ENCODE measurements at regions not wholly inside any gene's neighbourhood (a gene's known extent, or its start where the extent isn't known, plus 50 kb on each side); places are given as distances from the start of the nearest gene placed in this dataset.

- DNase-seq = no peak
These were observed 293.5 kb upstream of the RTL1 start for GRCh38 chr14:101196795-101197590.

DNA sequence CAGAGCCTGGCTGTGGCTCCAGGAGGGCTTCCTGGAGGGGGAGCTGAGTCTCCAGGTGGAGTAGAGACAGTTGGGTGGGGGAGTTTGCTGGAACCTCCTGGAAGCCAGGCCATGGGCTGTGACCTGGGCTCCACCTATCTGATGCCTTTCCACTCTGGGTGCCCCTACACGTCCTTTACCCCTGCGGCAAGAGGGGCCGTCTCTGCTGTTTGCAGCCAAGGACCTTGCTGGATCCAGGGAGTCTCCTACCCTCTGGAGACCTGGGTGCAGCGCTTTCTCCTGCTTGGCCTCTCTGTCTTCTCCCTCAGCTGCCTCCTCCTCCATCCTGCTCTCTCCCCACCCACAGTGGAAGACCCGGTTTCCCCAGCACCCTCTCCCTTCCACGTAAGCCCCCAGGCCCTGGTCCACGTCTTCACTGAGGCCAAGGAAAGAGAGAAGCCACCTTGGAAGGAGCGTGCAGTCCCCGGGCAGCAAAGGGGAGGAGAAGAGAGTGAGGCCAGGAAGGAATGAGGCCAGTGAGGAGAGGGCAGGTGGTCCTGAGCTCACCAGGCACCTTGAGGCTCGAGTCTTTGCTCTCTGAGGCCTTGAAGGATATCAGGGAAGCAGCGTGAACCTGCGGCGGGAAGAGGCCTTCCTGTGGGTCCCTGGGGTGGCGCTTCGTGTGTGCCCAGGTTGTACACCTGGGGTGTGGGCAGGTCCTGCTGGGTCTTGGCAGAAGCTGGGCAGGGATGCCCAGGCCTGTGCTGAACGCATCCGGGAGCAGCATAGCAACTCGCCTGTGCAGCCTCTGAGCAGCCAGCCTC, 294.3 kb upstream of the RTL1 start:
- DNase-seq = no peak

DNA sequence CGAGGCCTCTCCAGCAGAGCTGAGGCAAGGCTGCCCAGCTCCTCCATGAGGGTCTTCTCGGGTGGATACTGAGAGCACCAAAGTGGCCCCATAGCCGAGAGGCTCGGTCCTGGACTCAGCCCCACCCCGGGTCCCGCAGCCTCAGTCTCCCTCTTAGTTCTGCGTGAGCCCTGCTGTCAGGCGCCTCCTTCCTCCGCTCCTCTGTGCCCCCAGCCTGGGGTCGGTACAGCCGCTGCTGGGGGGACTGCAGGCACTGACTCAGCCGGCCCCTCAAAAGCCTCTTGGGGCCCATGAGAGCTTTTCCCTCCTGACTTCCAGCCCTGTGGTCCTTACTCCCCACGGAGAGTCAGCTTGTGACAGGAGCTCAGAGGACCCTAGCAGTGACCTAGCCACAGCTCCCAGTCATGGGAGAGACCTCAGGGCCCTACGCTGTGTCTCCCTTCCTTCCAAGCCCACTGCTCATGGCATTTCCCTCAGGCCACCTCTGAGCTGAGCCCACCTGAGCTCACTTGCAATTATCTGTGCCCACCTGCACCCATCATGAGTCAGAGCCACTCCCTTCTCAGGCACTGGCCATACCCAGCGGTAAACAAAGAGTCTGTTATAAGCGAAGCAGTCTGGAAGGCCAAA, 295.0 kb upstream of the RTL1 start:
- DNase-seq = no peak

DNA sequence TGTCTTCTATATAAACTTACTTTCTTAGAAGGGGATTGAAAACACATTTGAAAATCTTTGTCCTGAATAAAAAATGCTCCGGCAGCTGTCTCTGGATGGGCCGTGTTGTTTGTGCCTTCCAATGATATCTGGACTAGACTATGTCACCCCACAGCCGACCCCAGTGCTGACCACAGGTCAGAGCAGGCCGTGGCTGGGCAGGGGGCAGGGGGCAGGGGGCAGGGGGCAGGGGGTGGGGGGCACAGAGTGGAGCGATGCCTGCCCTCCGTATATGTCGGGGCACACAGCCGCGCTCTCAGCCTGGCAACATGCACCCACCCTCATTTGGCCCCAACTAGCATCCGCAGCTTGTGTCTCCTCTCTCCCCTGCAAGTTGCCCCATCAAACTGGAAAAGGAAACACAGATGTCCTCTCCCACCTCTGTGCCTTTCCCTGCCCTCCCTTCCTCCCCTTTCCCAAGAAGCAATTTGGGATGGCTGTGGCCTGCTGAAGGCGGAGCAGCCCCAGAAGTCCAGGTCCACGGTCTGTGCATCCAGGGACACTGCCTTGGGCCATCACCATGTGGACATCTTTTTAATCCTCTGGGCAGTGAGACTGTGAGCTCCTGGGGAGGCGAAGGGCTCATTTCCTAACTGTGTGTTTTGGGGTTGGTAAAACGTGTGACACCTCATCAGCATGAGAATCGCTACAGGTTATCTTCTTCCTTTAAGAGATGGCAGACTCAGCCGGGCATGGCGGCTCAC, 295.7 kb upstream of the RTL1 start:
- no peak for DNase-seq

GRCh38 chr14:101200008-101200649, 296.6 kb upstream of the RTL1 start:
- no peak for DNase-seq

- no peak for DNase-seq
These were observed 297.4 kb upstream of the RTL1 start for GRCh38 chr14:101200650-101201516.

GRCh38 chr14:101201535-101202151, 298.1 kb upstream of the RTL1 start:
- no peak for DNase-seq

- DNase-seq = no peak
These were observed 299.3 kb upstream of the RTL1 start for GRCh38 chr14:101202627-101203404.

GRCh38 chr14:101206556-101206955, 303.0 kb upstream of the RTL1 start:
- DNase-seq = no peak

GRCh38 chr14:101207041-101207440, 303.5 kb upstream of the RTL1 start:
- no peak for DNase-seq

- DNase-seq = no peak
These were observed 304.4 kb upstream of the RTL1 start for GRCh38 chr14:101207897-101208296.

DNA sequence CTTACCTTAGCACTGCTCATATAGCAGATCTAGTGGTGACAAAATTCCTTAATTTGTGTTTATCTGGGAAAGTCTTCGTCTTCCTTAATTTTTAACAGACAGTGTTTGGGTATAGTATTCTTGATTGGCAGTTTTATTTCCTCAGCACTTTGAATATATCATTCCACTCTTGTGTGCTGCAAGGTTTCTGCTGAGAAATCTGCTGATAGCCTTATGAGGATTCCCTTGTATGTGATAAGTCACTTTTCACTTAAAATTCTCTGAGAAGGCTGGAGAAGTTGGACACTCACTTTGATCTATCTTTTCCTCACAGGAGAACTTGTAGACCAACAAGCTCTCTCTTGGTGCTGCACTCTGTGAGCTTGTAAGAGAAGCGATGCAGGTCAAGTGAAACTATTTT, 306.1 kb upstream of the RTL1 start:
- no peak for DNase-seq

GRCh38 chr14:101215266-101215665, 311.7 kb upstream of the RTL1 start:
- no peak for DNase-seq

GRCh38 chr14:101215927-101216326, 312.4 kb upstream of the RTL1 start:
- DNase-seq = no peak

DNA sequence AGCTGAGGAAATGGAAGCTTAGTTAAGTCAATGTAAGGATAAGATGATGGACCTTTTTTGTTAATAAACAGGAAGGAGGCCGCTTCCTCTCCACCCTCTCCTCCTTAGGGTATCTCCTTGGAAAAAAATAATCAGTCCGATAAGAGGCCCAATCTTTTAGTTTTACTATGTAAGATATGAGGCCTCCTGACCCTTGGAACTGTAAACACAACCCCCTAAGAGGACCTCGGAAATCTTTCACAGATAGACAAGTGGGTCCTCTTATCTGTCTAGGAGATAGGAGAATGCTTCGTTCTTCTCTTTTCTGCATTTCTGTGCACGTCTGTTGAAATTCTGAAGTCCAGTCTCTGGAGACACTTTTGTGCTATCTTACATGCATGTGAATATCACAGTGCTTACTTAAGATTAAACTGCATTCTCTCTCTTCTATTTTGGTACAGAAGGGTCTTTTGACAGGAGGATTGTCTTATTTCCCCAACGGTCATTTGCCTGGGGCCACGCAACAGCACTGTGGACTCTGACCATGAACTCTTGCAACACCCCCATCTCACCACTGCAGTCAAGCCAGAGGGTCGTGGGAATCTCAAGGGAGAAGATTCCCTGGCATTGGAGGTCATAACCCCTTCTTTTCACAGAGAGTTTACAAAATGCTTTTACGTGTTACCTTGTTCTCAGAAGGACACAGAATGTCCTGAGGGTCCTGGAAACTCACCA, 313.0 kb upstream of the RTL1 start:
- DNase-seq = no peak

GRCh38 chr14:101217080-101217463, 313.6 kb upstream of the RTL1 start:
- no peak for DNase-seq

- DNase-seq = no peak
These were observed 314.3 kb upstream of the RTL1 start for GRCh38 chr14:101217616-101218371.

- DNase-seq = no peak
These were observed 316.6 kb upstream of the RTL1 start for GRCh38 chr14:101219896-101220703.
